Kasumi-1 (cell line): ENCODE measurements at regions not wholly inside any gene's neighbourhood (a gene's known extent, or its start where the extent isn't known, plus 50 kb on each side); places are given as distances from the start of the nearest gene placed in this dataset.
"Not testable (repeated sequence)": the region's sequence is repeated elsewhere in the genome, so short reads cannot be mapped to it uniquely, and the experiment has no call there.

Experiments used
- DNase-seq, 2 experiments: peaks; one replicate each; lab custom pipeline; 2025; lab: John Stamatoyannopoulos, UW

GRCh38 chr18:61676773-61677434 is 215.9 kb downstream of the RNF152 start:
- no peak for DNase-seq

DNA sequence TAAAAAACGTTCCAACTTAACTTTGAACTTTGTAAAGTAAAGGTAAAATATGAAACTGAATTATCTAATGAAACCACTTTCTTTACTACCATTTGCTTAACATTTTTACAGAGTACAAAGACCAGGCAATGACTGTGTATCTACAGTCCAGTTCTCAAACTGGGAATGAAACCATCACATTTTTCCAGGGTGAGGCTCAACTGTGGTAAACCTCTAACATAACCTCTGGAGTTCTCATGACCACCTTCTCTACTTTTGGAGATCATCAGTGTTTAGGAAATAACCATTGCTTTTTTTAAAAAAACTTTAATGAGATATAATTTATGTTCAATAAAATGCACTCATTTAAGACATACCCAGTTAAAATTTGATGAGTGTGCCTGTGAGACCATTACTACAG is 223.5 kb downstream of the RNF152 start:
- DNase-seq = no peak

- no peak for DNase-seq
These were observed 225.8 kb downstream of the RNF152 start for GRCh38 chr18:61666876-61667590.

GRCh38 chr18:61664419-61665084 is 228.3 kb downstream of the RNF152 start:
- DNase-seq = no peak

DNA sequence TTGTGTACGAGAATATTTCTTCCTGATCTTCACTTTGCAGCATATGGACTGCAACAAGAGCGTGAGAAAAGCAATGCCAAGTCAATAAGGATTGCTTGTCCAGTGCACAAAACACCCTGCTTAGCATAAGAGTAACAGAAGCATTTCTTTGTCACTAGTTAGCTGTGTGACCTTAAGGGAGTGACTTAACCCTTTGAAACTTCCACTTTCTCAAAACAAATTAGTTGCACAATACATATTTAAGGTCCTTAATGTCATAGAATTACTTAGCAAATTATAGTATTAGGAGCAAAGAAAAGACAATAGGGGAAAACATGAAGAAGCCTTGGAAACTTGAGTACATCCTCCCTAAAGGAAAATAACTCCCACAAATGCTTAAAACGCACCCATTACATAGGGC is 230.1 kb downstream of the RNF152 start:
- DNase-seq = no peak

- DNase-seq = no peak
These were observed 234.4 kb downstream of the RNF152 start for GRCh38 chr18:61658431-61658830.

GRCh38 chr18:61657066-61657732 is 235.6 kb downstream of the RNF152 start:
- DNase-seq = no peak

- no peak for DNase-seq
These were observed 237.2 kb downstream of the RNF152 start for GRCh38 chr18:61655630-61656029.

- DNase-seq = no peak
These were observed 238.8 kb downstream of the RNF152 start for GRCh38 chr18:61653823-61654551.

- no peak for DNase-seq
These were observed 240.9 kb downstream of the RNF152 start for GRCh38 chr18:61651880-61652268.

GRCh38 chr18:61651145-61651879 is 241.5 kb downstream of the RNF152 start:
- DNase-seq = no peak

DNA sequence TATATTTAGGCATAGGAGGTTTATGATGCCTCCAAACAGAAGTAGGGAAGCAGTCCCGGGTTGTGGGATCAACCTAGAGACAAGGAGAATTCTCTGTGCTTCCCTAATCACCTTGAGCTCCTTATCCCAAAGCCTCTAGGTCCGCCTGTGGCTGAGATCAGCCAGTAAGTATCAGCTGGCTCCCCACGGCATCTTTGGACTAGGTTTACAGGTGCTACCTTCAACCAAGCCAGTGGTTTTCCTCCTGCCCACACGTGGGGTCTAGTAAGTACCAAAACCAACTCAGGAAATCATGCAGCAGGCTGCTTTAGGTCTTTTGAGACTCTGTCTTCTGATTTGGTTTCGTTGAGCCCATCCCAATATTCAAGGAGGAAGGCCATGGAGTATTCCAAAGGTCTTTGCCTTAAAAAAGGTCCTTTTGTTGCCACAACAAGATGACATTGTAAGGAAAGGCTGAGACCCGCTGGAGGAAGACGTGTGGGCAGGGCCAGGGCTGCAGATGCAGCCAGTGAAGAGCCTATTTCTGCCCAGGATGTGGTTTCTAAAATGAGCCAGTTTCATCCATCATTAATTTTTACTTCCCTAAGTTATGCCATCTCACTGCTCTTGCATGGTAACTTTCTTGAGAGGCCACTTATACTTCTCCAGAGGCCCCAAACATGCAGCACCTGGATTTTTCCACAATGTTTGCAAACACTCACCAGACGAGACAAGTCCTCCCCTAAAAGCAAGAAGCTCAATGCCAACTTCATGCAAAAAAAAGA is 248.7 kb downstream of the RNF152 start:
- DNase-seq = peak; percentile 58 to 67

GRCh38 chr18:61639886-61640285 is 252.9 kb downstream of the RNF152 start:
- DNase-seq = no peak

- DNase-seq = no peak
These were observed 254.8 kb downstream of the RNF152 start for GRCh38 chr18:61637905-61638595.

DNA sequence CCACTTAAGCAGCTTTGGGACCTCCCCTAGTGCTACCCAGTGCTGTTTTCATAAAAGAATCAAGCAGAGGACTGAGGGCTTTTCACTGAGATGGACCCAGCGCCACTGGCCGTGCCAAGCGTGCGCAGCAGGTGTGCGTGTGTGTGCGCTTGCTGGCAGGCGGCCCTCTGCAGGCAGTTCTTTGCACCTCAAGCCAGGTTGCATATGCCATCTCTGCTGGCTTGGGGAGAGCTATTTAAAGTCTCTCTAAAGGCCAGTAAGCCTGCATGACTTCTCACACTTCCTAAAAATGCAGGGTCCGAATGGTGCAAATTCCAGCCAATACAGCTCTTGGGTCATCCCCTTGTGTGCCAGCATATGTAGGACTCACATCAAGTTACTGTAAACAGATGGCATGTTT is 255.5 kb downstream of the RNF152 start:
- DNase-seq = no peak

DNA sequence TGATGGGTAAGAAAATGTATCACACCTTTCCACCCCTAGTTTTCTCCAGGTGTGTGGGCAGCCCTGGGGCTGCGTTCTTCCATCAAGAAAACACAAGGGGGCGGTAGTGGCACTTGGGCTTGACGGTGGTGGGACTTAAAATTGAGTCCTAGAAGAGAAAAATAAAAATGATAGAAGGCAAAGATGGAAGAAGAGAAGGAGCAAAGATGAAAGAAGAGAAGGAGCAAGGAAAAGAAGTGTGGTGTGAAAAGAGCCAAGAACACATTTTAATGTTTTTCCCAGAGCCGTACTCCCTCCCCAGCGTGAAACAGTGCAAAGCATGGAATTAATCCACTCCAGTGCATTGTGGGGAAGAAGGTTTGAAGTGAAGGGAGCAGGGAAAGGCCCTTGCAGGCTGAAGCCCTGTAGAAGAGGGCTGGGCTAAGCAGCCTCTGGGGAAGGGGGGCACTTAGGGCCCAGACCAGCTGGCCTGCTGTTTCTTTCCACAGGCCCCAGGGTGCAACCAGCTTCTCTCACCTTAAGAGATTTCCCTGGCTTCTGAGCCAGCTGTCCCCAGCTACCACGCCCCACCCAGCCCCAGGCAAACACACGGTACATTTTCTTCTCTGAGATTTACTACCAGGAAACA is 256.8 kb downstream of the RNF152 start:
- DNase-seq = peak; percentile 38 to 60

DNA sequence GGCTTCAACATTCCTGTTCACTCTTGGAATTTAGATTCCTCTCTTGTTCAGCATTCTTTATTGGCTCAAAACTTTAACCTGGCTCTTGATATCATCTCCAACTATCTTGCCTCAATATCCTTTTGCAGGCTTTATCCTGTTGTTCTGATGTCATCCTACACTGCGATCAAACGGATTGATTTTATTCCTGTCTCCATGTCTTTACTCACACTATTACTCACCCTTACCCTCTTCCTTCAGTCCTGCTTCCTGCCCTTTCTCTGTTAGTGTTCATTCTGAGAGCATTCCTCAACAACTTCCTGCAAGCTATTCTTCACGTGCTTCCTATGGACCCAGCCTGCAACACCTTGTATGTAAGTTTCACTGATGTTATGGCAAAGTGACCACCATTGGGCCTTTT is 264.7 kb downstream of the RNF152 start:
- DNase-seq = no peak

DNA sequence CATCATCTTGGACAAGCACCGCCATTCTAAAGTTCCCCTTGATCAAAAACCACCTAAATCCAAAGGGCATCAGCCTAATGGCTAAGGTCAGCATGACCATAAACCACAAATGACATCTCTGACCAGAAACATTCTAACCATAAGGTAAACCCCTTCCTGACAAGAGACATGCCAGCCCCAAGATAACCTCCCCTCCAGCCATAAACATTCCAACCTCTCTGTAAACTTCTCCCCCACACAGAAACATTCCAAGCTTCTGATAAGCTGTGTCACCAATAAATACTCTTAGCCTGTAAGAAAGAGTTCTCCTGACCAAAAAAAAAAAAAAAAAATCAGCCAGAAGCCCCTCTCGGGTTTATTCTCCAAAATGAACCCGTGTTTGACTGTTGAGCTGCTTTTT is 268.2 kb downstream of the RNF152 start:
- not testable (repeated sequence) for DNase-seq

DNA sequence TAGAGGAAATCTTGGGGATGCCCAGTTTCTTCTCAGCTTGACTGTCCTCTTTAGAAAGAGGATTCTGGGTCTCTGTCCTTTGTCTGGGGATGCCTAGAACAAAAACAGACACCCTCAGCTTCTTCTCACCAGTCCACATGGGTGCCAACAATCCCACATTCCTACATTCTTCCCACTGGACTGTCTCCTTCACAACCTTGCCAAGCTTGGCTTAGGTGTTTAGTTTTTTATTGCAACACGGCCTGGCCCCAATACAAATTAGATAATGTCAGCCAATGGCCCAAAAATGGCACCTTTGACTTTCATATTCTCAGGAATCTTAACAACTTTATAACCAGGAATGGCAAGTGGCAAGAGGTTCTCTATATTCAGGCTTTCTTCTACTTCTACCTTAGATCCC is 273.0 kb downstream of the RNF152 start:
- DNase-seq = no peak
